Liver (tissue), 8 donors: ENCODE measurements at regions not wholly inside any gene's neighbourhood (a gene's known extent, or its start where the extent isn't known, plus 50 kb on each side); places are given as distances from the start of the nearest gene placed in this dataset.

Experiments
- DNase-seq: peaks from one replicate; pipeline ENCODE4 v3.0.0-alpha.2; 2017; ENCODE audit warnings: low spot score
- H3K27ac ChIP-seq, 2 donors: one replicate each; pipeline ENCODE4 v1.7.0; 2013; ENCODE audit warnings: inconsistent platforms in 2 of 2, low read length in 2 of 2, control low read depth in 1 of 2, low read depth in 1 of 2, mild to moderate bottlenecking in 1 of 2
- H3K27me3 ChIP-seq, 4 donors: one replicate each; pipeline versions ENCODE4 v1.6.1 to v1.7.0; 2013; ENCODE audit warnings: low read length in 3 of 4, inconsistent platforms in 1 of 4, mild to moderate bottlenecking in 1 of 4, moderate library complexity in 1 of 4; ENCODE audit not compliant: control insufficient read depth in 4 of 4, insufficient read depth in 4 of 4
- H3K36me3 ChIP-seq, 4 donors: one replicate each; pipeline versions ENCODE4 v1.6.1 to v1.7.0; 2013; ENCODE audit warnings: low read length in 3 of 4, mild to moderate bottlenecking in 3 of 4, low read depth in 1 of 4, moderate library complexity in 1 of 4; ENCODE audit not compliant: control insufficient read depth in 4 of 4, insufficient read depth in 3 of 4
- H3K4me1 ChIP-seq, 4 donors: one replicate each; pipeline versions ENCODE4 v1.6.1 to v1.7.0; 2013; ENCODE audit warnings: low read length in 3 of 4, mild to moderate bottlenecking in 3 of 4, moderate library complexity in 1 of 4; ENCODE audit not compliant: control insufficient read depth in 4 of 4, insufficient read depth in 4 of 4
- H3K4me3 ChIP-seq, 3 donors: one replicate each; pipeline versions ENCODE4 v1.6.1 to v1.7.0; 2013; ENCODE audit warnings: low read length in 3 of 3, control low read depth in 1 of 3, low read depth in 1 of 3, mild to moderate bottlenecking in 1 of 3
- H3K9ac ChIP-seq, 2 donors: one replicate each; pipeline ENCODE4 v1.7.0; 2013; ENCODE audit warnings: low read length in 2 of 2, mild to moderate bottlenecking in 2 of 2, moderate library complexity in 2 of 2, control low read depth in 1 of 2, low read depth in 1 of 2
- H3K9me3 ChIP-seq, 4 donors: one replicate each; pipeline versions ENCODE4 v1.6.1 to v1.7.0; 2013; ENCODE audit warnings: low read length in 3 of 4; ENCODE audit not compliant: control insufficient read depth in 4 of 4
- EGR1 ChIP-seq, 2 donors: IDR thresholded peaks; 2 replicates each; pipeline ENCODE4 v1.6.1; 2016 to 2018; ENCODE audit warnings: antibody characterized with exemption in 2 of 2, low read depth in 2 of 2
- FOXA1 ChIP-seq: IDR thresholded peaks from 2 replicates; pipeline ENCODE4 v1.6.1; 2016; ENCODE audit warnings: antibody characterized with exemption
- FOXA2 ChIP-seq: IDR thresholded peaks from 2 replicates; pipeline ENCODE4 v1.6.1; 2016; ENCODE audit warnings: antibody characterized with exemption
- GABPA ChIP-seq, 2 donors: IDR thresholded peaks in 1 of 2; conservative IDR thresholded peaks in 1 of 2; 2 replicates each; pipeline ENCODE4 v1.6.1; 2016; ENCODE audit warnings: antibody characterized with exemption in 2 of 2, mild to moderate bottlenecking in 1 of 2, moderate library complexity in 1 of 2
- HNF4A ChIP-seq, 2 donors: conservative IDR thresholded peaks; 2 replicates each; pipeline ENCODE4 v1.6.1; 2016; ENCODE audit warnings: antibody characterized with exemption in 2 of 2, mild to moderate bottlenecking in 2 of 2
- HNF4G ChIP-seq: IDR thresholded peaks from 2 replicates; pipeline ENCODE4 v1.6.1; 2016; ENCODE audit warnings: antibody characterized with exemption
- JUND ChIP-seq, 2 donors: IDR thresholded peaks; 2 replicates each; pipeline ENCODE4 v1.6.1; 2016; ENCODE audit warnings: antibody characterized with exemption in 2 of 2
- RAD21 ChIP-seq, 2 donors: IDR thresholded peaks; 2 replicates each; pipeline ENCODE4 v1.6.1; 2016; ENCODE audit warnings: antibody characterized with exemption in 2 of 2, mild to moderate bottlenecking in 2 of 2
- RXRA ChIP-seq, 2 donors: IDR thresholded peaks; 2 replicates each; pipeline ENCODE4 v1.6.1; 2017 to 2018; ENCODE audit warnings: antibody characterized with exemption in 2 of 2, mild to moderate bottlenecking in 1 of 2
- SP1 ChIP-seq: IDR thresholded peaks from 2 replicates; pipeline ENCODE4 v1.6.1; 2018; ENCODE audit warnings: antibody characterized with exemption, mild to moderate bottlenecking
- TAF1 ChIP-seq: conservative IDR thresholded peaks from 2 replicates; pipeline ENCODE4 v1.6.1; 2016; ENCODE audit warnings: antibody characterized with exemption, mild to moderate bottlenecking
- YY1 ChIP-seq: IDR thresholded peaks from 2 replicates; pipeline ENCODE4 v1.6.1; 2016; ENCODE audit warnings: antibody characterized with exemption, mild to moderate bottlenecking
- WGBS: extraction: QIAGEN DNeasy Blood & Tissue Kit; methylation state at CpG from one replicate; pipeline ENCODE4 v1.1.7; 2013; 5-methylcytosine and 5-hydroxymethylcytosine counted together
- TF ChIP-seq, protein P1 (sequence below): fragments of 150-350 bp; IDR thresholded peaks from 2 replicates; pipeline ENCODE4 v1.5.1; 2017; ENCODE audit warnings: improper control_type of control experiment, low read depth, low read length; ENCODE audit not compliant: missing input control
- TF ChIP-seq, protein P2 (sequence below): IDR thresholded peaks from 2 replicates; pipeline ENCODE4 v1.6.1; 2016; ENCODE audit warnings: antibody characterized with exemption
- TF ChIP-seq, protein P3 (sequence below): IDR thresholded peaks from 2 replicates; pipeline ENCODE4 v1.6.1; 2016; ENCODE audit warnings: antibody characterized with exemption
- TF ChIP-seq, protein P4 (sequence below): IDR thresholded peaks from 2 replicates; pipeline ENCODE4 v1.6.1; 2016; ENCODE audit warnings: antibody characterized with exemption
- donor health status: healthy.
- donor health status: healthy.
- donor health status: healthy.
- donor health status: healthy.
- donor health status: healthy.

DNA sequence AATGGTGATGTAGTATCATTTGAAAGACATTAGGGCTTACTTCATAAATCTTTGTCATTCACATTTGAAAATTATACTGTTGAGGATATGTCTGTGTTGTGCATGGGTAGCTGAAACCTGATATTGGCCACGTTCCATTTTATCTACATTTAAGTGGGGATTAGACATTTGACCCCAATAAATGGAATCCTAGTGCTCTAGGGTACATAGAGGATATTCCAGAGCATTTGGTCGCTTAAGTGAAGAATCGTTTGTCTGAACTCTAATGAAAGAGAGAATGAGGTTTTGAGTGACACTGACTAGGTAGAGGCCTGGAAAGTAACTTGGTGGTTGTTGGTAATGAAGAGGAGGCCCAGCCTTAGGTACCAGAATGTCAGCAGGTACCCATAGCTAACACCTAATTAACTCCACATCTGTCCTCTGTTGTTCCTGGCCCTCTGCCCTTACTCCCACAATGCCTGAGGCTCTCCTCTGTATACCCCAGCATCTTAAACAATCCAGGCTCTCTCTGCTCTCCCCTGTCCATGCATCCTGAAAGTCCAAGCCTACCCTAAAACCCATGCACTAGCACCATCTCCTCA, 299.5 kb upstream of the KLF3 start:
- H3K9me3 ChIP-seq: no peaks in the 10 kb centered on the region
- no peak for TF ChIP-seq JUND (IDR thresholded peaks at IDR 0.05)
- no peak for TF ChIP-seq FOXA1
- TF ChIP-seq TAF1: no peak
- TF ChIP-seq YY1: no peak
- TF ChIP-seq HNF4A (conservative IDR thresholded peaks at IDR 0.05): no peak
- TF ChIP-seq, protein P1, sequence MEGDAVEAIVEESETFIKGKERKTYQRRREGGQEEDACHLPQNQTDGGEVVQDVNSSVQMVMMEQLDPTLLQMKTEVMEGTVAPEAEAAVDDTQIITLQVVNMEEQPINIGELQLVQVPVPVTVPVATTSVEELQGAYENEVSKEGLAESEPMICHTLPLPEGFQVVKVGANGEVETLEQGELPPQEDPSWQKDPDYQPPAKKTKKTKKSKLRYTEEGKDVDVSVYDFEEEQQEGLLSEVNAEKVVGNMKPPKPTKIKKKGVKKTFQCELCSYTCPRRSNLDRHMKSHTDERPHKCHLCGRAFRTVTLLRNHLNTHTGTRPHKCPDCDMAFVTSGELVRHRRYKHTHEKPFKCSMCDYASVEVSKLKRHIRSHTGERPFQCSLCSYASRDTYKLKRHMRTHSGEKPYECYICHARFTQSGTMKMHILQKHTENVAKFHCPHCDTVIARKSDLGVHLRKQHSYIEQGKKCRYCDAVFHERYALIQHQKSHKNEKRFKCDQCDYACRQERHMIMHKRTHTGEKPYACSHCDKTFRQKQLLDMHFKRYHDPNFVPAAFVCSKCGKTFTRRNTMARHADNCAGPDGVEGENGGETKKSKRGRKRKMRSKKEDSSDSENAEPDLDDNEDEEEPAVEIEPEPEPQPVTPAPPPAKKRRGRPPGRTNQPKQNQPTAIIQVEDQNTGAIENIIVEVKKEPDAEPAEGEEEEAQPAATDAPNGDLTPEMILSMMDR: no peak
- TF ChIP-seq, protein P2, sequence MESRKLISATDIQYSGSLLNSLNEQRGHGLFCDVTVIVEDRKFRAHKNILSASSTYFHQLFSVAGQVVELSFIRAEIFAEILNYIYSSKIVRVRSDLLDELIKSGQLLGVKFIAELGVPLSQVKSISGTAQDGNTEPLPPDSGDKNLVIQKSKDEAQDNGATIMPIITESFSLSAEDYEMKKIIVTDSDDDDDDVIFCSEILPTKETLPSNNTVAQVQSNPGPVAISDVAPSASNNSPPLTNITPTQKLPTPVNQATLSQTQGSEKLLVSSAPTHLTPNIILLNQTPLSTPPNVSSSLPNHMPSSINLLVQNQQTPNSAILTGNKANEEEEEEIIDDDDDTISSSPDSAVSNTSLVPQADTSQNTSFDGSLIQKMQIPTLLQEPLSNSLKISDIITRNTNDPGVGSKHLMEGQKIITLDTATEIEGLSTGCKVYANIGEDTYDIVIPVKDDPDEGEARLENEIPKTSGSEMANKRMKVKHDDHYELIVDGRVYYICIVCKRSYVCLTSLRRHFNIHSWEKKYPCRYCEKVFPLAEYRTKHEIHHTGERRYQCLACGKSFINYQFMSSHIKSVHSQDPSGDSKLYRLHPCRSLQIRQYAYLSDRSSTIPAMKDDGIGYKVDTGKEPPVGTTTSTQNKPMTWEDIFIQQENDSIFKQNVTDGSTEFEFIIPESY: no peak
- no peak for TF ChIP-seq HNF4G
- TF ChIP-seq GABPA (IDR thresholded peaks at IDR 0.05 in 1 of 2, conservative IDR thresholded peaks at IDR 0.05 in 1 of 2): no peak
- TF ChIP-seq RXRA (IDR thresholded peaks at IDR 0.05): no peak
- TF ChIP-seq SP1: no peak
- no peak for TF ChIP-seq FOXA2
- TF ChIP-seq, protein P3, sequence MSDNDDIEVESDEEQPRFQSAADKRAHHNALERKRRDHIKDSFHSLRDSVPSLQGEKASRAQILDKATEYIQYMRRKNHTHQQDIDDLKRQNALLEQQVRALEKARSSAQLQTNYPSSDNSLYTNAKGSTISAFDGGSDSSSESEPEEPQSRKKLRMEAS: no peak
- TF ChIP-seq, protein P4, sequence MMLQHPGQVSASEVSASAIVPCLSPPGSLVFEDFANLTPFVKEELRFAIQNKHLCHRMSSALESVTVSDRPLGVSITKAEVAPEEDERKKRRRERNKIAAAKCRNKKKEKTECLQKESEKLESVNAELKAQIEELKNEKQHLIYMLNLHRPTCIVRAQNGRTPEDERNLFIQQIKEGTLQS: no peak
- TF ChIP-seq RAD21 (IDR thresholded peaks at IDR 0.05): no peak
- no peaks in the 10 kb centered on the region for H3K27me3 ChIP-seq
- peaks cover 0 to 12% (median 8%) of the 10 kb centered on the region in 4 donors for H3K4me1 ChIP-seq
- DNase-seq: no peak
- no peak overlapping the region for H3K4me3 ChIP-seq
- no peak overlapping the region for H3K27ac ChIP-seq
- no peak overlapping the region for H3K9ac ChIP-seq
- no peaks in the 10 kb centered on the region for H3K36me3 ChIP-seq
- WGBS: 94% methylated on average over 3 of the region's 3 CpGs

DNA sequence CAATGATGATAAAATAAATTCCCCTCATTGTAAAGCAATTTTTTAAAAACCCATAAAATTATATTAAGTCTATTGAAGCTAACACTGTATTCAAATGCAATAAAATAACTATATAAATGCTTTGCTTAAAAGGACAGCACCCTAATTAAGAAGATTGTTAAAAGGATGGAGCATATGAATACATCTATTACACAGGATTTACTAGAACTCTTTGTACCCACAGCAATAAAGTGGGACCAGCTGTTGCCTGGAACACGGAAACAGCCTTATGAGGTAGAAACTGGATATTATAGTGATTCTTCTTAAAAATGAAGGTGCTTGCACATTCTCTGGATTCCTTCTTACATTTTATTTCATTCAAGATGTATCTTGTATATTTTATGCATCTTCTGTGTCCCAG, 298.7 kb upstream of the KLF3 start:
- Histone ChIP-seq H3K27ac (no peak overlapping the region), H3K4me3 (no peak overlapping the region), H3K9me3 (no peaks in the 10 kb centered on the region), H3K9ac (no peak overlapping the region), H3K4me1 (peaks cover 0 to 12% (median 8%) of the 10 kb centered on the region in 4 donors), H3K27me3 (no peaks in the 10 kb centered on the region), H3K36me3 (no peaks in the 10 kb centered on the region)
- WGBS: 86% methylated on average over 1 of the region's 1 CpG
- TF ChIP-seq FOXA2: no peak
- TF ChIP-seq, protein P4: no peak
- TF ChIP-seq HNF4G: no peak
- TF ChIP-seq EGR1 (IDR thresholded peaks at IDR 0.05; ENCODE audit: low read depth in 2 of 2): no peak
- no peak for DNase-seq
